ENCODE measurements at regions not wholly inside any gene's neighbourhood (a gene's known extent, or its start where the extent isn't known, plus 50 kb on each side); places are given as distances from the start of the nearest gene placed in this dataset.

DNA sequence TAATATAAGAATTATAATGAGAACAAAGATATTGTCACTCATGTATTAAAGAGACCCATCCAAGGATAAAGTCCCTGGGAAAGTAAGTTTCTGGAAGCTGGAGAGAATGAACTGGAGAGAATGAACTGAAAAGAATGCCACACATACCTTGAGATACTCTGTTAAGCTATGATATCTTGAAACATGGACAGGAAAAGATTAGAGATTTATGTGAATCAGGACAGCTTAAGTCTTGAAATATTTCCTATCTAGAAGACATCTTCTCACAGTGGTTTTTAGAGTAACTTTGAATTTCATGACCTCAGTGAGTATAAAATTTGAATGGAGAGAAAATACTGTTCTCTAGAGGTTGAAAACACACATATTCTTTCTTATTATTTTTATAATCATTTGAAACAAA is 201.3 kb upstream of the HMCN1 start:
- H3K4me3 ChIP-seq (ENCODE audit: low read length), result no peak overlapping the region
- no peaks in the 10 kb centered on the region; the same call in 1 of the 2 replicates for H3K9me2 ChIP-seq (replicated peaks; ENCODE audit: insufficient read depth, low read length)
- no peaks in the 10 kb centered on the region for H3K36me3 ChIP-seq (ENCODE audit: insufficient read depth, low read length)
- no peaks in the 10 kb centered on the region for H3K79me2 ChIP-seq (ENCODE audit: low read length)
- no peak overlapping the region for H3K9ac ChIP-seq (ENCODE audit: low read length)
- H3K4me1 ChIP-seq (ENCODE audit: low read length), result peaks cover 6% of the 10 kb centered on the region
- H3K9me3 ChIP-seq (ENCODE audit: low read length), result no peaks in the 10 kb centered on the region
- H3K4me2 ChIP-seq (ENCODE audit: low read depth, low read length, poor library complexity, severe bottlenecking), result no peak overlapping the region
- no peak overlapping the region for H3K27ac ChIP-seq (ENCODE audit: low read length)
- no peak overlapping the region for H2AFZ ChIP-seq (ENCODE audit: low read length)
- no peak for DNase-seq
- H4K20me1 ChIP-seq (ENCODE audit: insufficient read depth, low read depth, low read length), result no peaks in the 10 kb centered on the region
- no peaks in the 10 kb centered on the region for H3K27me3 ChIP-seq (ENCODE audit: low read length)

DNA sequence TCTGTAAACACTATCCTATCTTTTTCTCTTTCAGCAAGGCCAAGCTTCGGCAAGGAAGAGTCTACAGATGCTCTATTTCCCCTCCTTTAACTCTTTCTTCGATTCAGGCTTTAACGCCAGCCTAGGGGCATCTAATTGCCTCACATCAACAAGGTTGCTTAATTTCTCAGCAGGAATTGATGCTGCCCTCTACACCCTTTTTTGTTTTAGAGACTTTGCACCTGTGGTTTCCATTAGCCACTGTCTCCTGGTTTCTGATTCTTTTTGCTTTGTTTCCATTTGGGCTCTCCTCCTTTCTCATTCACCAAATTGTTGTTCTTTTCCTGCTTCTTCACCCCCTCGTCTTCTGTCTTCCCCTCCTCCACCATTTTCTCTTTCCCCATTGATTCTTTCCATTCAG is 202.4 kb upstream of the HMCN1 start:
- Histone ChIP-seq H3K9me2 (replicated peaks; ENCODE audit: insufficient read depth, low read length) (no peaks in the 10 kb centered on the region; the same call in 1 of the 2 replicates), H3K79me2 (ENCODE audit: low read length) (no peaks in the 10 kb centered on the region), H3K36me3 (ENCODE audit: insufficient read depth, low read length) (no peaks in the 10 kb centered on the region), H3K4me1 (ENCODE audit: low read length) (peaks cover 16% of the 10 kb centered on the region), H2AFZ (ENCODE audit: low read length) (no peak overlapping the region), H3K9me3 (ENCODE audit: low read length) (no peaks in the 10 kb centered on the region), H3K27ac (ENCODE audit: low read length) (no peak overlapping the region), H3K9ac (ENCODE audit: low read length) (no peak overlapping the region), H3K4me3 (ENCODE audit: low read length) (no peak overlapping the region), H4K20me1 (ENCODE audit: insufficient read depth, low read depth, low read length) (no peaks in the 10 kb centered on the region), H3K27me3 (ENCODE audit: low read length) (no peaks in the 10 kb centered on the region), H3K4me2 (ENCODE audit: low read depth, low read length, poor library complexity, severe bottlenecking) (no peak overlapping the region)
- no peak for DNase-seq

DNA sequence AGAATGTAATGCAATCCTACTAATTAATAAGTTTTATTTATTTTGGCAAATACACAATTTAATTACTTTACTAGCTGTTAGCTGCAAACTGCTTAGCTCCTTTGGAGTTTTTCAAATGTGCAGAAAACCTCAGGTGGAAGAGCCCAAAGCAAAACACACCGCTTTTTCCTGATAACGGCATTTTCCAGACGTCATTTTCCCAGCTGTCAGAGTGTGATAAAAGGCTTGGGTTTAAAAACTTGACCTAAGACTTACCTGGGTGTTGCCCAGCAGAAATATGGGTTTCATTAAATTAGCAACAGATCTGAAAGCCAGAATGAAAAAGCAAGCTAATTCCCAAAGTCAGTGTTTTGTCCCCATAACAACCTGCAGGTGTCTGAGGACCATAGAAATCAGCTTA is 204.0 kb upstream of the HMCN1 start:
- no peak overlapping the region for H3K4me3 ChIP-seq (ENCODE audit: low read length)
- H3K9ac ChIP-seq (ENCODE audit: low read length), result no peak overlapping the region
- no peak overlapping the region for H2AFZ ChIP-seq (ENCODE audit: low read length)
- H3K4me2 ChIP-seq (ENCODE audit: low read depth, low read length, poor library complexity, severe bottlenecking), result no peak overlapping the region
- no peaks in the 10 kb centered on the region for H4K20me1 ChIP-seq (ENCODE audit: insufficient read depth, low read depth, low read length)
- H3K79me2 ChIP-seq (ENCODE audit: low read length), result no peaks in the 10 kb centered on the region
- no peaks in the 10 kb centered on the region; the same call in 1 of the 2 replicates for H3K9me2 ChIP-seq (replicated peaks; ENCODE audit: insufficient read depth, low read length)
- no peaks in the 10 kb centered on the region for H3K9me3 ChIP-seq (ENCODE audit: low read length)
- DNase-seq, result no peak
- no peak overlapping the region for H3K27ac ChIP-seq (ENCODE audit: low read length)
- H3K27me3 ChIP-seq (ENCODE audit: low read length), result no peaks in the 10 kb centered on the region
- H3K4me1 ChIP-seq (ENCODE audit: low read length), result peaks cover 27% of the 10 kb centered on the region
- no peaks in the 10 kb centered on the region for H3K36me3 ChIP-seq (ENCODE audit: insufficient read depth, low read length)

DNA sequence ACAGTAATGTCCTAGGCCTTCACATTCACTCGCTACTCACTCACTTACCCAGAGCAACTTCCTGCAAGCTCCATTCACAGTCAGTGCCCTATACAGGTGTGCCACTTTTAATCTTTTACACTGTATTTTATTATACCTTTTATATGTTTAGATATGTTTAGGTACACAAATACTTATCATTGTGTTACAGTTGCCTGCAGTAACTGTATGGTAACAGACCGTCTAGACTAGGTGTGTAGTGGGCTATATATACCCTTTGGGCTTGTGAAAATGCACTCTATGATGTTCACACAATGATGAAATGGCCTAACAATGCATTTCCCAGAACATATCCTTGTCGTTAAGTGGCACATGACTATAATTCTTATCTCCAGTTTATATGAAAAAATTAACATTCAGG is 204.5 kb upstream of the HMCN1 start:
- H3K36me3 ChIP-seq (ENCODE audit: insufficient read depth, low read length), result no peaks in the 10 kb centered on the region
- no peaks in the 10 kb centered on the region for H3K9me3 ChIP-seq (ENCODE audit: low read length)
- no peak overlapping the region for H2AFZ ChIP-seq (ENCODE audit: low read length)
- H3K9me2 ChIP-seq (replicated peaks; ENCODE audit: insufficient read depth, low read length), result no peaks in the 10 kb centered on the region; the same call in 1 of the 2 replicates
- no peak overlapping the region for H3K4me3 ChIP-seq (ENCODE audit: low read length)
- no peak overlapping the region for H3K27ac ChIP-seq (ENCODE audit: low read length)
- no peaks in the 10 kb centered on the region for H3K27me3 ChIP-seq (ENCODE audit: low read length)
- no peak overlapping the region for H3K9ac ChIP-seq (ENCODE audit: low read length)
- H3K4me2 ChIP-seq (ENCODE audit: low read depth, low read length, poor library complexity, severe bottlenecking), result no peak overlapping the region
- DNase-seq, result no peak
- no peaks in the 10 kb centered on the region for H4K20me1 ChIP-seq (ENCODE audit: insufficient read depth, low read depth, low read length)
- H3K79me2 ChIP-seq (ENCODE audit: low read length), result no peaks in the 10 kb centered on the region
- H3K4me1 ChIP-seq (ENCODE audit: low read length), result peaks cover 27% of the 10 kb centered on the region

DNA sequence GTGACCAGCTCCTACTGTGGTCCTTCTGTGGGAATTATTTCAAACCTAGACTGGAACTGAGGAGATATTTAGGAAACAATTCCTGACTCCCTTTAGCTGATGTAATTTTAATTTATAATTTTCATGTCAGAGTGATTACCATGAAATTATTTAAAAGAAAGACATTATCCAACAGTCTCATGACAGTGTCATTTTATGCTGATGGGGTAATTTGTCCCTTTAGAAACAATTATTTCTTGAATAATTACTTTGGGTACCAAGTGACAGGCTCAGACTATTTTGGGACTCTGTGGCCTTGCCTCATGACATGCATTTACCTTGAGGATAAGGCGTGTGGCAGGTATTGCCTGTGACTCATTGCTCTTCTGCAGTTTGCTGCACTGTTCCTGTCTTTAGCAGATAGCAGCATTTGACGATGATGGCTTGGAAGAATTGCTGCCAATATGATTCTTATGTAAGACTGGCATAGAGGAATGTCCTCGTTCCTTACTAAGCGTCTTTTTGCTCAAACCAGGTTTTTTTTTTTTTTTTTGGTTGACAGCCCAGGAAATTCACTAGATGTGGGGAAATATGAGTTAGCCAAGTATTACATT is 206.0 kb upstream of the HMCN1 start:
- Histone ChIP-seq H3K36me3 (ENCODE audit: insufficient read depth, low read length) (no peaks in the 10 kb centered on the region), H3K4me1 (ENCODE audit: low read length) (peaks cover 27% of the 10 kb centered on the region), H3K79me2 (ENCODE audit: low read length) (no peaks in the 10 kb centered on the region), H3K9ac (ENCODE audit: low read length) (no peak overlapping the region), H3K9me2 (replicated peaks; ENCODE audit: insufficient read depth, low read length) (no peaks in the 10 kb centered on the region; the same call in 1 of the 2 replicates), H3K4me2 (ENCODE audit: low read depth, low read length, poor library complexity, severe bottlenecking) (no peak overlapping the region), H3K9me3 (ENCODE audit: low read length) (no peaks in the 10 kb centered on the region), H3K4me3 (ENCODE audit: low read length) (no peak overlapping the region), H3K27me3 (ENCODE audit: low read length) (no peaks in the 10 kb centered on the region), H2AFZ (ENCODE audit: low read length) (peak overlapping the region; percentile 10; the same call in 1 of the 2 replicates), H3K27ac (ENCODE audit: low read length) (no peak overlapping the region), H4K20me1 (ENCODE audit: insufficient read depth, low read depth, low read length) (no peaks in the 10 kb centered on the region)
- no peak for DNase-seq

DNA sequence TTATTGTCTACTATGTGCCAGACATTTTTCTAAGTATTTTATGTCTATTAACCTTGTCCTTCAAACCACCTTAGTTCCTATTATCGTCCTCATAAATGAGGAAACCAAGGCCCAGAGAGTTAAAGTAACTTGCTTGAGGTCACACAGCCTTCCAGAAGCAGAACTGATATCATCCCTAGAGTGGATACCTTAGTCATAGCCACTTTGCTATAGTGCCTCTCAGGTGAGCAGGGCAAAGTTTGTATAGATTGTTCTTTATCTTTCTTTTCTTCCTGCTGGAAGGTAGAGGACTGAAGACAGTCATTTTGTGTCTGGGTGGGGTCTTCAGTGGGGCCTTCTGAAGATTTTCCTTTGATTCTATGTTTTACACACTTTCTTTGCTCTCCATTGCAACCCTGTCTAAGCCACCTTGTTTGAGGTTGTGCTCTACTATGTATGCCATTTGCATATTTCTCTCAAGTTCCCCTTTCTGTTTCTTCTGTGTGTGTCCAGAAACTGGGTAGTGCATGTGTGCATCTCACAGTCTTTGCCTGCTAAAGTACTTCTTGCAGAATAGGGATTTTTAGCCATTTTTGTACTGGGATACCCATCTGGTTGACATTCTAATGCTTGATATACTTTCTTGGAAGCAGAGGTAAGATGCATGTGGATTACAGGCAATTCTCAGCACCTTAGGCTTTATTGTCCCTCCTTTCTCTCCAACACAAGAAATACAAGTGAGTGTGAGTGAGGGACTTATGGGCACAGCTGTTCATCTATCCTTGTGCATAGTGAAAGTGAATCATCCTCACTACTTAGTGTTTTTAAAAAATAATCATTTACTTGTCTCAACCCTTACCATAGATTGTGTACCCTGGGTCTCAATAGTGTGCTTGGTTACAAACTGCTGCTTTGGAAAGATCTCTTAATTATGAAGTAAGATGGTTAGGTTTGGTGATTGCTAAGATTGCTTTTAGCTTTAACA is 207.6 kb upstream of the HMCN1 start:
- no peaks in the 10 kb centered on the region for H4K20me1 ChIP-seq (ENCODE audit: insufficient read depth, low read depth, low read length)
- H3K4me2 ChIP-seq (ENCODE audit: low read depth, low read length, poor library complexity, severe bottlenecking), result peak overlapping the region; percentile 73
- H3K79me2 ChIP-seq (ENCODE audit: low read length), result no peaks in the 10 kb centered on the region
- no peaks in the 10 kb centered on the region for H3K27me3 ChIP-seq (ENCODE audit: low read length)
- no peaks in the 10 kb centered on the region for H3K9me3 ChIP-seq (ENCODE audit: low read length)
- H3K36me3 ChIP-seq (ENCODE audit: insufficient read depth, low read length), result no peaks in the 10 kb centered on the region
- peaks cover 27% of the 10 kb centered on the region for H3K4me1 ChIP-seq (ENCODE audit: low read length)
- DNase-seq, result peak; percentile 89
- H2AFZ ChIP-seq (ENCODE audit: low read length), result peak overlapping the region; percentile 28
- peak overlapping the region; percentile 55 for H3K9ac ChIP-seq (ENCODE audit: low read length)
- H3K27ac ChIP-seq (ENCODE audit: low read length), result peak overlapping the region; percentile 77
- H3K4me3 ChIP-seq (ENCODE audit: low read length), result peak overlapping the region; percentile 34
- no peaks in the 10 kb centered on the region for H3K9me2 ChIP-seq (replicated peaks; ENCODE audit: insufficient read depth, low read length)

DNA sequence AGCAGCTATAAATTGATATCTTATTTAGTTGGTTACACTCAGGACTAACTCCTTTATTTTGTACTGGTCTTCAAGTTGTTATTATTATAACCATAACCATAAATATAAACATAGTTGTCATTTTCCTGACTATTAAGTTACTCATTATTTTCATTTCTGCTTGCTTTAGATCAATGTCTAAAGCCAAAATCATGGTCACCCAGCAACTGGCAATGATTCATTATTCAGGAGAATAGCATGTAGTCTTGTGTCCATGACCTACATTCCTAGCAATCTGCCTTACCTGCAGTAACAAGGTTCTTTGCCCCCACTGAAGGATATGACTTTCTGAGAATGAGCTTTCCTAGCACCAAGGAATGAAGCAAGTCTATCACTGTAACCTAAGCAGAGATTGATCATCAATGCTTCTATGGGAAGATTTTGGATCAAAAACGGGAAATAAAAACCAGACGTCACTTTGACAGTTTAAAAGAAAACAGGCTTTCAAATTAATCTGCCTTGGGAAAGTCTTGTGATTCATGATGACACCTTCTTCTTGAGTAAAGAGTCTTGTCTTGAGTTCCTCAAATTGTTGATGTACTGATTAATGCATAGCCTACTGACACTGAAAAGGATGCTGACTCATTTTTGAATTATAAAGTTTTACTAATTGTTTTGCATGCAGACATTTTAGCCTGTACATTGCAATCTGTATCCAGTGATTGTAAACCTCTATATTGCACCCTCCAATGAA is 203.3 kb upstream of the IVNS1ABP start:
- no peaks in the 10 kb centered on the region for H3K79me2 ChIP-seq (ENCODE audit: low read length)

More for the DNA sequence above, 203.3 kb upstream of the IVNS1ABP start:
- Histone ChIP-seq H3K4me3 (ENCODE audit: low read length) (no peak overlapping the region), H3K27ac (ENCODE audit: low read length) (no peak overlapping the region), H3K9me3 (ENCODE audit: low read length) (peaks cover 21% of the 10 kb centered on the region), H3K27me3 (ENCODE audit: low read length) (no peaks in the 10 kb centered on the region), H3K9ac (ENCODE audit: low read length) (no peak overlapping the region), H3K4me1 (ENCODE audit: low read length) (no peaks in the 10 kb centered on the region), H4K20me1 (ENCODE audit: insufficient read depth, low read depth, low read length) (no peaks in the 10 kb centered on the region), H3K4me2 (ENCODE audit: low read depth, low read length, poor library complexity, severe bottlenecking) (no peak overlapping the region), H3K36me3 (ENCODE audit: insufficient read depth, low read length) (no peaks in the 10 kb centered on the region), H3K9me2 (replicated peaks; ENCODE audit: insufficient read depth, low read length) (no peaks in the 10 kb centered on the region), H2AFZ (ENCODE audit: low read length) (no peak overlapping the region)
- no peak for DNase-seq

Data from Karpas-422 (cell line).